ENCODE measurements at regions not wholly inside any gene's neighbourhood (a gene's known extent, or its start where the extent isn't known, plus 50 kb on each side); places are given as distances from the start of the nearest gene placed in this dataset.

- TF ChIP-seq CTCF (IDR thresholded peaks at IDR 0.05) (no peak), POLR2A (IDR thresholded peaks at IDR 0.05) (no peak)
Observed at GRCh38 chr3:31402117-31402516, 130.6 kb upstream of the STT3B start.

All from Peyer's patch (tissue), 4 donors.